ENCODE measurements at regions not wholly inside any gene's neighbourhood (a gene's known extent, or its start where the extent isn't known, plus 50 kb on each side); places are given as distances from the start of the nearest gene placed in this dataset.
A peak's percentile ranks its signal among the peaks of the same experiment; 100 is the strongest.

GRCh38 chr7:21092766-21093702 lies 306.3 kb upstream of the SP8 start:
- DNase-seq (ENCODE audit: low spot score): no peak

GRCh38 chr7:21094589-21094988 lies 307.9 kb upstream of the SP8 start:
- DNase-seq (ENCODE audit: low spot score): no peak

- DNase-seq (ENCODE audit: low spot score): no peak
Measured at GRCh38 chr7:21099432-21099831, 312.7 kb upstream of the SP8 start.

- no peak for DNase-seq (ENCODE audit: low spot score)
Measured at GRCh38 chr7:21099955-21100354, 313.3 kb upstream of the SP8 start.

- no peak for DNase-seq (ENCODE audit: low spot score)
Measured at GRCh38 chr7:21101541-21101940, 314.9 kb upstream of the SP8 start.

- no peak for DNase-seq (ENCODE audit: low spot score)
Measured at GRCh38 chr7:21103426-21104123, 316.9 kb upstream of the SP8 start.

GRCh38 chr7:21104124-21104500 lies 317.4 kb upstream of the SP8 start:
- no peak for DNase-seq (ENCODE audit: low spot score)

GRCh38 chr7:21106296-21106732 lies 319.6 kb upstream of the SP8 start:
- no peak for DNase-seq (ENCODE audit: low spot score)

GRCh38 chr7:21107101-21107500 lies 320.4 kb upstream of the SP8 start:
- no peak for DNase-seq (ENCODE audit: low spot score)

- DNase-seq (ENCODE audit: low spot score): peak; percentile 72
Measured at GRCh38 chr7:21108182-21108581, 319.7 kb upstream of the SP4 start.

GRCh38 chr7:21113609-21114415 lies 314.1 kb upstream of the SP4 start:
- DNase-seq (ENCODE audit: low spot score): no peak

- DNase-seq (ENCODE audit: low spot score): no peak
Measured at GRCh38 chr7:21123586-21123985, 304.3 kb upstream of the SP4 start.

- no peak for DNase-seq (ENCODE audit: low spot score)
Measured at GRCh38 chr7:21125297-21125696, 302.6 kb upstream of the SP4 start.

- no peak for DNase-seq (ENCODE audit: low spot score)
Measured at GRCh38 chr7:21128062-21128817, 299.6 kb upstream of the SP4 start.

- DNase-seq (ENCODE audit: low spot score): no peak
Measured at GRCh38 chr7:21131897-21132296, 296.0 kb upstream of the SP4 start.

- DNase-seq (ENCODE audit: low spot score): no peak
Measured at GRCh38 chr7:21134631-21135030, 293.3 kb upstream of the SP4 start.

GRCh38 chr7:21135437-21135836 lies 292.4 kb upstream of the SP4 start:
- DNase-seq (ENCODE audit: low spot score): no peak

GRCh38 chr7:21137640-21138039 lies 290.2 kb upstream of the SP4 start:
- no peak for DNase-seq (ENCODE audit: low spot score)

- no peak for DNase-seq (ENCODE audit: low spot score)
Measured at GRCh38 chr7:21140622-21141021, 287.3 kb upstream of the SP4 start.

- DNase-seq (ENCODE audit: low spot score): no peak
Measured at GRCh38 chr7:21141476-21141875, 286.4 kb upstream of the SP4 start.

- no peak for DNase-seq (ENCODE audit: low spot score)
Measured at GRCh38 chr7:21142081-21142480, 285.8 kb upstream of the SP4 start.
